B cell (primary cell): ENCODE measurements at regions not wholly inside any gene's neighbourhood (a gene's known extent, or its start where the extent isn't known, plus 50 kb on each side); places are given as distances from the start of the nearest gene placed in this dataset.

ENCODE experiments used
- ATAC-seq: fragments of 200-7000 bp; cut with Tn5 transposase; one replicate; pipeline ENCODE4 v1.10.0; 2021; ENCODE audit warnings: low read depth, mild to moderate bottlenecking, moderate number of reproducible peaks, moderate library complexity
- CTCF ChIA-PET: fragments of 350-600 bp; sonication (Branson Sonifier 250); formaldehyde crosslinking; loops from one replicate; lab custom pipeline; 2021; ENCODE audit warnings: antibody characterized with exemption, inconsistent platforms; lab: Charles Lee
- POLR2A ChIA-PET: fragments of 350-600 bp; sonication (Branson Sonifier 250); formaldehyde crosslinking; loops from one replicate; lab custom pipeline; 2021; ENCODE audit warnings: antibody characterized with exemption; lab: Charles Lee
- DNase-seq: peaks from one replicate; pipeline ENCODE4 v3.0.0; 2013
- H2AFZ ChIP-seq: 2 replicates; pipeline ENCODE4 v1.6.1; 2012; ENCODE audit warnings: mild to moderate bottlenecking, low read depth, low read length; ENCODE audit not compliant: insufficient read depth, poor library complexity, severe bottlenecking
- H3K27ac ChIP-seq, 2 donors: 1 replicate in 1 of 2; 2 replicates in 1 of 2; pipeline ENCODE4 v1.5.1; 2012 to 2013; ENCODE audit warnings: low read length in 2 of 2, mild to moderate bottlenecking in 2 of 2, moderate library complexity in 1 of 2
- H3K27me3 ChIP-seq, 4 experiments: fragments of 200-600 bp in 1 of 4; sonication (generic) in 1 of 4; replicated peaks in 1 of 4; 1 replicate in 2 of 4; 2 replicates in 2 of 4; pipeline versions ENCODE4 v1.6.1 to v1.7.0; 2013 to 2016; ENCODE audit warnings: low read length in 3 of 4, mild to moderate bottlenecking in 2 of 4, mixed read lengths in 1 of 4, moderate library complexity in 1 of 4; ENCODE audit not compliant: insufficient read depth in 4 of 4, control insufficient read depth in 3 of 4; ENCODE audit errors: control extremely low read depth in 1 of 4
- H3K36me3 ChIP-seq, 2 experiments: replicated peaks in 1 of 2; 1 replicate in 1 of 2; 2 replicates in 1 of 2; pipeline versions ENCODE4 v1.6.1 to v1.7.1; 2013; ENCODE audit warnings: low read length in 1 of 2; ENCODE audit not compliant: insufficient read depth in 2 of 2, control insufficient read depth in 1 of 2; ENCODE audit errors: control extremely low read depth in 1 of 2, extremely low read depth in 1 of 2
- H3K4me1 ChIP-seq, 2 donors: fragments of 200-600 bp in 1 of 2; sonication (generic) in 1 of 2; 1 replicate in 1 of 2; 2 replicates in 1 of 2; pipeline versions ENCODE4 v1.5.1 to v1.6.1; 2013 to 2017; ENCODE audit warnings: low read length in 2 of 2; ENCODE audit not compliant: control insufficient read depth in 2 of 2, insufficient read depth in 2 of 2
- H3K4me2 ChIP-seq: replicated peaks from 2 replicates; pipeline ENCODE3; 2012; ENCODE audit warnings: mild to moderate bottlenecking, low read depth, low read length; ENCODE audit not compliant: poor library complexity, severe bottlenecking
- H3K4me3 ChIP-seq, 5 experiments: fragments of 200-600 bp in 1 of 5; sonication (generic) in 1 of 5; 1 replicate in 3 of 5; 2 replicates in 2 of 5; pipeline versions ENCODE4 v1.5.1 to v1.7.0; 2011 to 2016; ENCODE audit warnings: low read length in 4 of 5, mild to moderate bottlenecking in 4 of 5, low read depth in 2 of 5, control low read depth in 1 of 5, moderate library complexity in 1 of 5; ENCODE audit not compliant: insufficient read depth in 1 of 5; ENCODE audit errors: control extremely low read depth in 1 of 5, extremely low read depth in 1 of 5
- H3K79me2 ChIP-seq: fragments of 200-600 bp; sonication (generic); one replicate; pipeline ENCODE4 v1.6.0; 2016; ENCODE audit warnings: low read length; ENCODE audit not compliant: control insufficient read depth, insufficient read depth
- H3K9ac ChIP-seq: fragments of 200-600 bp; sonication (generic); 2 replicates; pipeline ENCODE4 v1.6.1; 2017; ENCODE audit warnings: mild to moderate bottlenecking, low read length, moderate library complexity
- H3K9me3 ChIP-seq, 3 donors: one replicate each; pipeline versions ENCODE4 v1.6.1 to v1.7.1; 2013; ENCODE audit warnings: low read length in 2 of 3; ENCODE audit not compliant: control insufficient read depth in 2 of 3, insufficient read depth in 1 of 3; ENCODE audit errors: control extremely low read depth in 1 of 3
- H4K20me1 ChIP-seq: 2 replicates; pipeline ENCODE4 v1.6.0; 2012; ENCODE audit warnings: mild to moderate bottlenecking, low read length; ENCODE audit not compliant: insufficient read depth, control insufficient read depth, poor library complexity, severe bottlenecking
- H3K27ac Mint-ChIP-seq: one replicate; pipeline ENCODE4 v1.8.0; 2021; ENCODE audit warnings: mixed read lengths
- H3K27me3 Mint-ChIP-seq: one replicate; pipeline ENCODE4 v1.8.0; 2021; ENCODE audit warnings: mixed read lengths
- H3K4me1 Mint-ChIP-seq: one replicate; pipeline ENCODE4 v1.8.0; 2021; ENCODE audit warnings: mixed read lengths
- H3K4me3 Mint-ChIP-seq: one replicate; pipeline ENCODE4 v1.8.0; 2021; ENCODE audit warnings: mixed read lengths
- H3K9me3 Mint-ChIP-seq: one replicate; pipeline ENCODE4 v1.8.0; 2022; ENCODE audit warnings: mixed read lengths; ENCODE audit not compliant: insufficient read depth
- EZH2 ChIP-seq: IDR thresholded peaks from 2 replicates; pipeline ENCODE4 v1.6.1; 2012; ENCODE audit warnings: borderline replicate concordance, low read depth, mild to moderate bottlenecking, moderate library complexity, low read length; ENCODE audit not compliant: insufficient read depth, poor library complexity, severe bottlenecking
- WGBS: methylation state at CpG from one replicate; pipeline ENCODE4 v1.1.5; 2013; ENCODE audit warnings: missing lambda C conversion rate; ENCODE audit not compliant: insufficient coverage; 5-methylcytosine and 5-hydroxymethylcytosine counted together
- intact Hi-C: fragments of 100-400 bp; cut with micrococcal nuclease; formaldehyde crosslinking; loops from one replicate; pipeline ENCODE4 v1.10.0; 2022
- TF ChIP-seq, protein P1 (sequence below): fragments of 200-600 bp; IDR thresholded peaks from one replicate; pipeline ENCODE4 v1.8.0; 2022; ENCODE audit warnings: antibody characterized with exemption, mild to moderate bottlenecking

DNA sequence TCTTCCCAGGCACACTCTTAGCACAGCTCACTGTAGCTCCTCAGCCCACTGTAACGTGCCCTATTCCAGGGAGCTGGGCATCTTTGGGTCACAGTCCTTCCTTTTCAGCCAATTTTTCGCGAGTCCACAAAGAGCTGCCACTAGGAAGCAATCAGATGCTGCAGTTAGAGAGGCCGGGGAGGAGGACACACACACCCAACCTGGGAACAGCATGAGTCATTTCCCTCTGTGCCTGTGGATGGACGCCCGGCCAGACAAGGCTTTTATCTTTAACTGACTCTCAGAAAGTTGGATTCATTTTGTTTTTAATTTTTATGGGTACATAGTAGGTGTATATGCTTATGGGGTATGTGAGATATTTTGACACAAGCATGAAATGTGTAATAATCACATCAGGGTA, 918.6 kb downstream of the UQCRFS1 start:
- no peak for TF ChIP-seq EZH2
- TF ChIP-seq, protein P1, sequence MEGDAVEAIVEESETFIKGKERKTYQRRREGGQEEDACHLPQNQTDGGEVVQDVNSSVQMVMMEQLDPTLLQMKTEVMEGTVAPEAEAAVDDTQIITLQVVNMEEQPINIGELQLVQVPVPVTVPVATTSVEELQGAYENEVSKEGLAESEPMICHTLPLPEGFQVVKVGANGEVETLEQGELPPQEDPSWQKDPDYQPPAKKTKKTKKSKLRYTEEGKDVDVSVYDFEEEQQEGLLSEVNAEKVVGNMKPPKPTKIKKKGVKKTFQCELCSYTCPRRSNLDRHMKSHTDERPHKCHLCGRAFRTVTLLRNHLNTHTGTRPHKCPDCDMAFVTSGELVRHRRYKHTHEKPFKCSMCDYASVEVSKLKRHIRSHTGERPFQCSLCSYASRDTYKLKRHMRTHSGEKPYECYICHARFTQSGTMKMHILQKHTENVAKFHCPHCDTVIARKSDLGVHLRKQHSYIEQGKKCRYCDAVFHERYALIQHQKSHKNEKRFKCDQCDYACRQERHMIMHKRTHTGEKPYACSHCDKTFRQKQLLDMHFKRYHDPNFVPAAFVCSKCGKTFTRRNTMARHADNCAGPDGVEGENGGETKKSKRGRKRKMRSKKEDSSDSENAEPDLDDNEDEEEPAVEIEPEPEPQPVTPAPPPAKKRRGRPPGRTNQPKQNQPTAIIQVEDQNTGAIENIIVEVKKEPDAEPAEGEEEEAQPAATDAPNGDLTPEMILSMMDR: no peak
- H3K4me3 Mint-ChIP-seq: no peak overlapping the region
- H2AFZ ChIP-seq: no peak overlapping the region
- no peak overlapping the region for H3K9ac ChIP-seq
- H3K9me3 ChIP-seq: peaks cover 0 to 29% (median 0%) of the 10 kb centered on the region in 3 donors
- no peaks in the 10 kb centered on the region for H4K20me1 ChIP-seq
- ATAC-seq (no peak), DNase-seq (no peak)
- H3K36me3 ChIP-seq: no peaks in the 10 kb centered on the region
- H3K4me3 ChIP-seq: no peak overlapping the region
- ChIA-PET CTCF (no interaction called here), POLR2A (no interaction called here)
- no peak overlapping the region for H3K4me2 ChIP-seq
- intact Hi-C loops: no loop called here
- WGBS: 74% methylated on average over 6 of the region's 6 CpGs
- H3K27me3 Mint-ChIP-seq: no peaks in the 10 kb centered on the region
- H3K27ac Mint-ChIP-seq: no peak overlapping the region
- no peaks in the 10 kb centered on the region for H3K27me3 ChIP-seq
- no peak overlapping the region for H3K27ac ChIP-seq
- H3K79me2 ChIP-seq: no peaks in the 10 kb centered on the region
- H3K4me1 Mint-ChIP-seq: no peaks in the 10 kb centered on the region
- H3K4me1 ChIP-seq: no peaks in the 10 kb centered on the region
- peaks cover 16% of the 10 kb centered on the region for H3K9me3 Mint-ChIP-seq

GRCh38 chr19:28293685-28294084, 919.3 kb downstream of the UQCRFS1 start:
- Mint-ChIP-seq H3K9me3 (peaks cover 16% of the 10 kb centered on the region), H3K4me1 (no peaks in the 10 kb centered on the region), H3K27ac (no peak overlapping the region), H3K4me3 (no peak overlapping the region), H3K27me3 (no peaks in the 10 kb centered on the region)
- H3K4me2 ChIP-seq: no peak overlapping the region
- ChIA-PET POLR2A (no interaction called here), CTCF (no interaction called here)
- H3K4me3 ChIP-seq: no peak overlapping the region
- peaks cover 0 to 27% (median 0%) of the 10 kb centered on the region in 3 donors for H3K9me3 ChIP-seq
- H3K9ac ChIP-seq: no peak overlapping the region
- intact Hi-C loops: no loop called here
- no peaks in the 10 kb centered on the region for H3K4me1 ChIP-seq
- H3K27ac ChIP-seq: no peak overlapping the region
- no peaks in the 10 kb centered on the region for H3K79me2 ChIP-seq
- no peak for TF ChIP-seq EZH2
- TF ChIP-seq, protein P1: no peak
- no peak for DNase-seq
- WGBS: no CpG with 5 or more reads among the region's 3 CpGs
- ATAC-seq: no peak
- H4K20me1 ChIP-seq: no peaks in the 10 kb centered on the region
- no peak overlapping the region for H2AFZ ChIP-seq
- no peaks in the 10 kb centered on the region for H3K27me3 ChIP-seq
- H3K36me3 ChIP-seq: no peaks in the 10 kb centered on the region
